GM21367 (cell line): ENCODE measurements at regions not wholly inside any gene's neighbourhood (a gene's known extent, or its start where the extent isn't known, plus 50 kb on each side); places are given as distances from the start of the nearest gene placed in this dataset.
"Not testable (repeated sequence)": the region's sequence is repeated elsewhere in the genome, so short reads cannot be mapped to it uniquely, and the experiment has no call there.

Experiments
- ATAC-seq: cut with Tn5 transposase; IDR thresholded peaks from one replicate; pipeline ENCODE4 v1.9.1; 2021; ENCODE audit not compliant: unreplicated experiment

GRCh38 chr3:102896851-102897621 lies 462.2 kb downstream of the ZPLD1 start:
- ATAC-seq = no peak

- no peak for ATAC-seq
Observed at GRCh38 chr3:102904629-102905028, 469.8 kb downstream of the ZPLD1 start.

- ATAC-seq = no peak
Observed at GRCh38 chr3:102905811-102906210, 471.0 kb downstream of the ZPLD1 start.

GRCh38 chr3:102906818-102907217 lies 472.0 kb downstream of the ZPLD1 start:
- no peak for ATAC-seq

- no peak for ATAC-seq
Observed at GRCh38 chr3:102909904-102910303, 475.1 kb downstream of the ZPLD1 start.

GRCh38 chr3:102916532-102916931 lies 481.7 kb downstream of the ZPLD1 start:
- no peak for ATAC-seq

- ATAC-seq = no peak
Observed at GRCh38 chr3:102926618-102927017, 491.8 kb downstream of the ZPLD1 start.

GRCh38 chr3:102933377-102933776 lies 498.6 kb downstream of the ZPLD1 start:
- ATAC-seq = no peak

- ATAC-seq = no peak
Observed at GRCh38 chr3:102936511-102937045, 501.8 kb downstream of the ZPLD1 start.

- ATAC-seq = no peak
Observed at GRCh38 chr3:102941786-102942185, 507.0 kb downstream of the ZPLD1 start.

- ATAC-seq = not testable (repeated sequence)
Observed at GRCh38 chr3:102946445-102946844, 511.6 kb downstream of the ZPLD1 start.

GRCh38 chr3:102972350-102972749 lies 537.5 kb downstream of the ZPLD1 start:
- no peak for ATAC-seq

GRCh38 chr3:102974333-102974732 lies 539.5 kb downstream of the ZPLD1 start:
- no peak for ATAC-seq

- no peak for ATAC-seq
Observed at GRCh38 chr3:102979191-102979590, 544.4 kb downstream of the ZPLD1 start.

GRCh38 chr3:102979682-102980354 lies 545.0 kb downstream of the ZPLD1 start:
- no peak for ATAC-seq

- no peak for ATAC-seq
Observed at GRCh38 chr3:102980355-102980696, 545.5 kb downstream of the ZPLD1 start.

- ATAC-seq = no peak
Observed at GRCh38 chr3:103002425-103003176, 567.8 kb downstream of the ZPLD1 start.

- no peak for ATAC-seq
Observed at GRCh38 chr3:103006526-103007183, 571.8 kb downstream of the ZPLD1 start.

GRCh38 chr3:103009609-103010008 lies 574.8 kb downstream of the ZPLD1 start:
- no peak for ATAC-seq

GRCh38 chr3:103025880-103026279 lies 591.1 kb downstream of the ZPLD1 start:
- no peak for ATAC-seq

GRCh38 chr3:103033841-103034240 lies 599.0 kb downstream of the ZPLD1 start:
- no peak for ATAC-seq
